ENCODE measurements at regions not wholly inside any gene's neighbourhood (a gene's known extent, or its start where the extent isn't known, plus 50 kb on each side); places are given as distances from the start of the nearest gene placed in this dataset.
A peak's percentile ranks its signal among the peaks of the same experiment; 100 is the strongest.
"Not testable (repeated sequence)": the region's sequence is repeated elsewhere in the genome, so short reads cannot be mapped to it uniquely, and the experiment has no call there.

DNA sequence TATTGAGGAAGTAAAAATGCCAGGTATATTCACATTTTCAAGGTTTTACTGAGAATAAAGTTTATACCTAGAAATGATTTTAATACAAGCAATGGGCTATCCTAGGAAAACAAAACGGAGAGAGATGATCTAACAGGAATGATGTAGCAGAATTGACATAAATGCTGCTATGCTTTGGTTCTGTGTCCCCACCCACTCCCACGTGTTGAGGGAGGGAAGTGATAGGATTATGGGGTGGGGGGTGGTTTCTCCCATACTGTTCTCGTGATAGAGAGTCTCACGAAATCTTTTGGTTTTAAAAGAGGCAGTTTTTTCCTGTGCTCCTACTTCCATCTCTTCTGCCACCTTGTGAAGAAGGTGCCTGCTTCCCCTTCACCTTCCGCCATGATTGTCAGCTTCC, 236.2 kb upstream of the ZNF337 start:
- ATAC-seq (ENCODE audit: low FRiP score in 2 of 2) = not testable (repeated sequence)

DNA sequence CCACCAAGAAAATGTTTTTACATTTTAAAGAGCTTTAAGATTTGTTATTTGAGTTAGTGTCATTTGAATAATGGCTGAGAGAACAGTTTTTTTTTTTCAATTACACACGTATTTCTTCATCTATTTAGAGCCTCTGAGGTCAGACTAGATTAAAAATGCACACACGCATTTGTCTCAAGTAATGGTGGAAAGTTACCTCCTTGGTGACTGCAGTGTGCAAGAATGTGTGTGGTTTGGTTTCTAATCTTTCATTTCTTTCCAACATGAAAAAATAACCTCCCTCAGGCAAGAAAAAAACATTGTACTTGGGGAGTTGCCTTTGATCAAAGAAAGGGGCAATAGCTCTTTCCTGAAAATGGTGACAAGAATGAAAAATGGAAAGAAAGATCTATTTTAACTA, 235.5 kb upstream of the ZNF337 start:
- not testable (repeated sequence) for H3K27me3 ChIP-seq; H3K36me3 ChIP-seq; H3K9me3 ChIP-seq; H3K4me3 ChIP-seq; H3K4me1 ChIP-seq; DNase-seq; H3K27ac ChIP-seq; ATAC-seq (ENCODE audit: low FRiP score in 2 of 2)
- 62 to 67% methylated on average over 2 of the region's 2 CpGs for WGBS, 2 donors

More for the DNA sequence above, 236.2 kb upstream of the ZNF337 start:
- not testable (repeated sequence) for H3K36me3 ChIP-seq, H3K9me3 ChIP-seq, H3K4me3 ChIP-seq, H3K27ac ChIP-seq, DNase-seq, H3K27me3 ChIP-seq, H3K4me1 ChIP-seq
- WGBS, 2 donors = 53 to 64% methylated on average over 5 of the region's 5 CpGs

DNA sequence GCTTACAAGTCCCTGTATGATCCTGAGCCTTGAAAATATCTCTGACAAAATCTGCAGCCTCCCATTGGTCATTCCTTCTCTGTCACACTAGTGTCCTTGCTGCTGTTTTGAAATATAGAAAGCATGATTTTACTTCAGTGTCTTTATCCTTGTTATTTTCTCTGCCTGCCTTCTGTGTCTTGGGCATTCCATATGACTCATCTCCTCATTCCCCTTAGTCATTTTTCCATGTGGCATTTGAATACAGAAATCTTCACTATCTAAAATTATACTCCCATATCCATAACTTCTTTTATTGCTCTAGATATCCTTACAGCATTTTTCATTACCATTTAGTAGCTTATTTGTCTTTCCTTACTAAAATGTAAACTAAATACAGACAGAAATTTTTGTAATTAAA, 205.7 kb upstream of the ZNF337 start:
- H3K27ac ChIP-seq; H3K4me1 ChIP-seq; DNase-seq; H3K4me3 ChIP-seq; H3K27me3 ChIP-seq; ATAC-seq (ENCODE audit: low FRiP score in 2 of 2); H3K9me3 ChIP-seq; H3K36me3 ChIP-seq: not testable (repeated sequence)

DNA sequence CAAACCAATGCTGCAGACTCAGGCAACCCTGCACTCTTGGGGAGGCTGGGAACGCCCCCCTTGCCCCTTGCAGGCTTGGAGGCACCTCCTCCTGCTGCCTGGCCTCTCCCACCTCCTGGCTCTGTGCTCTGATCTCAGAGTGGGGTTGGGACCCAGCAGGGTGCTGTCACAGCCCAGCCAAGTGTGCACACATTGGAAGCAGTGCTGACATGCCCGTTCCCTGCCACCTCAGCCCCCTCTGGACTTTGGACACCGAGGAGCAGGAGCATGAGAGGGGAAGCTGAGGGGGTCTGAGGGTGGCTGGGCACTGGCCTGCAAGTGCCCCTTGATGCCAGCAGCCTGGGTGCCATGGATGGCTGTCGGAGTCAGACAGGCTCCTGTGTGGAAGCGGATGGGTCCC, 202.0 kb upstream of the ZNF337 start:
- peak in 1 of 2 donors; percentile 37 for DNase-seq
- not testable (repeated sequence) for H3K36me3 ChIP-seq; H3K4me1 ChIP-seq; H3K27ac ChIP-seq; H3K9me3 ChIP-seq; ATAC-seq (ENCODE audit: low FRiP score in 2 of 2); H3K27me3 ChIP-seq; H3K4me3 ChIP-seq
- 73 to 100% methylated on average over 2 to 5 of the region's 5 CpGs for WGBS, 2 donors

DNA sequence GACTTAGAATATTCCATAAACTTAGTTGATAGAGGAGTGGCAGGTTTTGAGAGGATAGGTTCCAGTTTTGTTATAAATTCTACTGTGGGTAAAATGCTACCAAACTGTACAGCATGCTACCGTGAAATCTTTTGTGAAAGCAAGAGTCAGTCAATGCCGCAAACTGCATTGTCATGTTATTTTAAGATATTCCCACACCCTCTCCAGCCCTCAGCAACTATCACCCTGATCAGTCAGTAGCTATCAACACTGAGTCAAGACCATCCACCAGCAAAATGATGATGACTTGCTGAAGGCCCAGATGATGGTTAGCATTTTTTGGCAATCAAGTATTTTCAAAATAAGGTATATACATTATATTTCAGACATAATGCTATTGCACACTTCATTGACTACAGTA, 182.4 kb upstream of the ZNF337 start:
- not testable (repeated sequence) for DNase-seq; H3K27me3 ChIP-seq; H3K4me1 ChIP-seq; H3K27ac ChIP-seq; ATAC-seq (ENCODE audit: low FRiP score in 2 of 2); H3K4me3 ChIP-seq; H3K9me3 ChIP-seq; H3K36me3 ChIP-seq
- 96% methylated on average over 2 of the region's 2 CpGs for WGBS, 2 donors

DNA sequence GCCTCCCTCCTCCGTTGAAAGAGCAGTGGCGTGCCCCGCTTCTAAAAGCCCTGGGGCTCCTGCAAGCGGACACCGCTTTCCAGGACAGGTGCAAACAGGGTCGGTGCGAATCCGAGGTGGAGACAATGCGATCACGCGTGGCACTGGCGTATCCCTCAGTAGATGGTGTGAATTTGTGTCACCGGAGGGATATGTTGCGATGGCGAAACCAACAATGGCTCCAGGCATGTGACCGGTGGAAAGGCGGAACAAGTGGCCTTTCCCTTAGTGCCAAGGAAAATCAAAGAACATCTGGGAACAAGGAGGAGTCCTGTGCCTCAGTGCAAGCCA, 172.0 kb upstream of the ZNF337 start:
- not testable (repeated sequence) for ATAC-seq (ENCODE audit: low FRiP score in 2 of 2); H3K27me3 ChIP-seq; H3K36me3 ChIP-seq; H3K27ac ChIP-seq; H3K9me3 ChIP-seq
- Histone ChIP-seq H3K4me1 (peaks cover 14 to 27% (median 17%) of the 10 kb centered on the region in 4 donors), H3K4me3 (peak overlapping the region in 3 of 4 donors; percentile 29 to 52 (median 49))
- peak in 1 of 2 donors; percentile 3 for DNase-seq
- WGBS, 2 donors = 46 to 58% methylated on average over 12 to 17 of the region's 17 CpGs

DNA sequence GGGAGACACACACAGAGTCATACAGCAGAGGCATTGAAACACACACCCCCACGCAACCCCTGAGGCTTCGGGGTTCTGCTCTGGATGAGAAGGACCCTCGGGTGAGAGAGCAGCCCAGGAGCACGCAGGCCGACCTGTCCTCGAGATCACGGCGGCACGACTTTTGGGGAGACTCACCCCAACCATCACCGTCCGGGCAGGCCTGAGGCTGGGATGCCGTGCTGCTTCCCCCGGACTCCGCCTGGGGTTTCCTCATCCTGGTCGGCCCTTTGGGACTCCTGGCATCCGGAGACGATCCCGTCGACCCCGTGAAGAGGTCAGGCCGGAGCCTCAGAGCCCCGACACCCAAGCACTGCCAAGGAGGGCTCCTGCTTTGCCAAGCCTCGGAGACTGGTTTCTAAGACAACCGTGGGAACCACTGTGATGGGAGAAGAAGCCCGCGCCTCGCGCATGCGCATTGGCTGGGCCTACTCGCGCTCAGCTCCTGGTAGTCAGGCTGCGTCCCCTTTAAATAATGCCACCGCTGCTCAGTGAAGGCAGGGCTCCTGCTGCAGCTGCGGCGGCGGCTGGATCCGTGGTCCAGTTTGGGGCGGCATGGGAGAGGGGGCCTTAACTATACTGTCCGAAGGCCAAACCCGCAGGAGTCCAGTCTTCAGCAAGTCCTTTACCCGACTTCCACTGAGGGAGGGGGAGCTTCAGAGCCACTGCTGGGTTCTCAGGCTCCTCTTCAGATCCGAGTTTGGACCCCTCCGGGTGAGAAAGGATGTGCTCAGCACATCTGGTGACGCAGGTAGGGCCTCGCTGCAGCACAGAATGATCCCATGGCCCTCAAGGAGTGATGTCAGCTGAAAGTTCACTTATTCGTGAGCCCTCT, 171.4 kb upstream of the ZNF337 start:
- Histone ChIP-seq H3K27ac (no peak overlapping the region), H3K36me3 (no peaks in the 10 kb centered on the region), H3K4me3 (peak overlapping the region in 3 of 4 donors; percentile 29 to 52 (median 49)), H3K9me3 (no peaks in the 10 kb centered on the region), H3K27me3 (no peaks in the 10 kb centered on the region), H3K4me1 (peaks cover 16 to 33% (median 20%) of the 10 kb centered on the region in 4 donors)
- no peak for TF ChIP-seq POLR2A (IDR thresholded peaks at IDR 0.05)
- TF ChIP-seq, protein P1, sequence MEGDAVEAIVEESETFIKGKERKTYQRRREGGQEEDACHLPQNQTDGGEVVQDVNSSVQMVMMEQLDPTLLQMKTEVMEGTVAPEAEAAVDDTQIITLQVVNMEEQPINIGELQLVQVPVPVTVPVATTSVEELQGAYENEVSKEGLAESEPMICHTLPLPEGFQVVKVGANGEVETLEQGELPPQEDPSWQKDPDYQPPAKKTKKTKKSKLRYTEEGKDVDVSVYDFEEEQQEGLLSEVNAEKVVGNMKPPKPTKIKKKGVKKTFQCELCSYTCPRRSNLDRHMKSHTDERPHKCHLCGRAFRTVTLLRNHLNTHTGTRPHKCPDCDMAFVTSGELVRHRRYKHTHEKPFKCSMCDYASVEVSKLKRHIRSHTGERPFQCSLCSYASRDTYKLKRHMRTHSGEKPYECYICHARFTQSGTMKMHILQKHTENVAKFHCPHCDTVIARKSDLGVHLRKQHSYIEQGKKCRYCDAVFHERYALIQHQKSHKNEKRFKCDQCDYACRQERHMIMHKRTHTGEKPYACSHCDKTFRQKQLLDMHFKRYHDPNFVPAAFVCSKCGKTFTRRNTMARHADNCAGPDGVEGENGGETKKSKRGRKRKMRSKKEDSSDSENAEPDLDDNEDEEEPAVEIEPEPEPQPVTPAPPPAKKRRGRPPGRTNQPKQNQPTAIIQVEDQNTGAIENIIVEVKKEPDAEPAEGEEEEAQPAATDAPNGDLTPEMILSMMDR (IDR thresholded peaks at IDR 0.05) = no peak
- DNase-seq (peak; percentile 69 to 94), ATAC-seq (ENCODE audit: low FRiP score in 2 of 2) (peak; percentile 84 to 92)
- WGBS, 2 donors = 31 to 40% methylated on average over 14 to 40 of the region's 46 CpGs

DNA sequence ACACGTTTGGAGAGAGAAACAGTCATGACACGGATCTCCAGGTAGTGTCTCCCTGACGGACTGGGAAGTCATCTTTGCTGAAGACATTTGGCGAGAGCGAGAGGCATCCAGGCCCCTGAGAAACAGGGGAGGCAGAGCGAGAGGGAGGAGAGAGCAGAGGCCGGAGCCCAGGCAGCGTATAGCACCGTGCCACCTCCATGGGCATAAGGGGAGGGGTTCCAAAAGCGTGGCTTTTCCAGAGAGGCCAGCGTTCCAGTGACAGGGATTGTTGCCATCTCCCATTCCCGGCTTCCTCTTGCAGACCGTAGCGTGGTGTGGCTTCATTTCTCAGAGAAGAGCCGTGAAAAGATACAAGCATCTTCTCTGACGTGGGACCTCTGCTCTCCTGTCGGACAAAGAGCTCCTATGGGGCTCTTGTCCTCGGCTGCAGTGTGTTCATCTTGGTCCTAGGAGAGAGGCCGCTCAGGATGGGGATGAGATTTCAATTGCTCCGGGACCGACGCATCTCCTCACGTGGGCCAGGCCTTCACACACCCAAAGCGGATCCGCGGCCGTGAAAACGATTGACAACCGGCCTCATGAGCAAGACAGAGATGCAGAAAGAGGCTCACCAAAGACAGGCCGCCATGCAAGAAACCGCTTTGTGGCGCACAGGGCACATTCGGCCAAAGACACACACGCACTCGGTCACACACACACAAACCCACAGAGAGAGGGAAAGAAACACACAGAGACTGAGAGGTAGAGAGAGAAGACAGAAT, 170.5 kb upstream of the ZNF337 start:
- H3K27ac ChIP-seq; H3K27me3 ChIP-seq; H3K9me3 ChIP-seq; H3K36me3 ChIP-seq; H3K4me3 ChIP-seq; ATAC-seq (ENCODE audit: low FRiP score in 2 of 2): not testable (repeated sequence)
- DNase-seq = peak in 1 of 2 donors; percentile 27
- H3K4me1 ChIP-seq = peaks cover 22 to 41% (median 28%) of the 10 kb centered on the region in 4 donors
- 87 to 90% methylated on average over 33 to 35 of the region's 35 CpGs for WGBS, 2 donors

Measured in upper lobe of left lung (tissue), 6 donors.